HG03159 (cell line): ENCODE measurements at regions not wholly inside any gene's neighbourhood (a gene's known extent, or its start where the extent isn't known, plus 50 kb on each side); places are given as distances from the start of the nearest gene placed in this dataset.

Experiments
- ATAC-seq: cut with Tn5 transposase; IDR thresholded peaks from one replicate; pipeline ENCODE4 v1.9.1; 2021; ENCODE audit warnings: mild to moderate bottlenecking, moderate library complexity; ENCODE audit not compliant: unreplicated experiment

- no peak for ATAC-seq
These were observed 682.4 kb upstream of the GRIA3 start for GRCh38 chrX:122501652-122502051.

- ATAC-seq = no peak
These were observed 680.1 kb upstream of the GRIA3 start for GRCh38 chrX:122504026-122504425.

GRCh38 chrX:122512561-122513072 lies 671.5 kb upstream of the GRIA3 start:
- no peak for ATAC-seq

- no peak for ATAC-seq
These were observed 666.3 kb upstream of the GRIA3 start for GRCh38 chrX:122517786-122518185.

GRCh38 chrX:122545778-122546177 lies 638.3 kb upstream of the GRIA3 start:
- ATAC-seq = no peak

- ATAC-seq = no peak
These were observed 637.8 kb upstream of the GRIA3 start for GRCh38 chrX:122546269-122546668.

- ATAC-seq = no peak
These were observed 631.7 kb upstream of the GRIA3 start for GRCh38 chrX:122552286-122552800.

GRCh38 chrX:122555925-122556324 lies 628.2 kb upstream of the GRIA3 start:
- no peak for ATAC-seq

- no peak for ATAC-seq
These were observed 618.1 kb upstream of the GRIA3 start for GRCh38 chrX:122565952-122566351.

GRCh38 chrX:122566401-122566800 lies 617.7 kb upstream of the GRIA3 start:
- ATAC-seq = no peak

GRCh38 chrX:122567911-122568310 lies 616.2 kb upstream of the GRIA3 start:
- ATAC-seq = no peak

- ATAC-seq = no peak
These were observed 611.6 kb upstream of the GRIA3 start for GRCh38 chrX:122572461-122572860.

GRCh38 chrX:122579036-122579435 lies 605.0 kb upstream of the GRIA3 start:
- no peak for ATAC-seq

- no peak for ATAC-seq
These were observed 604.6 kb upstream of the GRIA3 start for GRCh38 chrX:122579526-122579925.

- no peak for ATAC-seq
These were observed 601.7 kb upstream of the GRIA3 start for GRCh38 chrX:122582280-122582974.

- no peak for ATAC-seq
These were observed 601.1 kb upstream of the GRIA3 start for GRCh38 chrX:122582975-122583305.

GRCh38 chrX:122583551-122583950 lies 600.5 kb upstream of the GRIA3 start:
- no peak for ATAC-seq

GRCh38 chrX:122584981-122585380 lies 599.1 kb upstream of the GRIA3 start:
- ATAC-seq = no peak

- no peak for ATAC-seq
These were observed 597.2 kb upstream of the GRIA3 start for GRCh38 chrX:122586831-122587230.

GRCh38 chrX:122591546-122591945 lies 592.5 kb upstream of the GRIA3 start:
- ATAC-seq = no peak

- ATAC-seq = no peak
These were observed 587.1 kb upstream of the GRIA3 start for GRCh38 chrX:122596998-122597397.

- ATAC-seq = no peak
These were observed 561.3 kb upstream of the GRIA3 start for GRCh38 chrX:122622795-122623194.

- no peak for ATAC-seq
These were observed 558.8 kb upstream of the GRIA3 start for GRCh38 chrX:122625239-122625638.
